ENCODE measurements at regions not wholly inside any gene's neighbourhood (a gene's known extent, or its start where the extent isn't known, plus 50 kb on each side); places are given as distances from the start of the nearest gene placed in this dataset.

DNA sequence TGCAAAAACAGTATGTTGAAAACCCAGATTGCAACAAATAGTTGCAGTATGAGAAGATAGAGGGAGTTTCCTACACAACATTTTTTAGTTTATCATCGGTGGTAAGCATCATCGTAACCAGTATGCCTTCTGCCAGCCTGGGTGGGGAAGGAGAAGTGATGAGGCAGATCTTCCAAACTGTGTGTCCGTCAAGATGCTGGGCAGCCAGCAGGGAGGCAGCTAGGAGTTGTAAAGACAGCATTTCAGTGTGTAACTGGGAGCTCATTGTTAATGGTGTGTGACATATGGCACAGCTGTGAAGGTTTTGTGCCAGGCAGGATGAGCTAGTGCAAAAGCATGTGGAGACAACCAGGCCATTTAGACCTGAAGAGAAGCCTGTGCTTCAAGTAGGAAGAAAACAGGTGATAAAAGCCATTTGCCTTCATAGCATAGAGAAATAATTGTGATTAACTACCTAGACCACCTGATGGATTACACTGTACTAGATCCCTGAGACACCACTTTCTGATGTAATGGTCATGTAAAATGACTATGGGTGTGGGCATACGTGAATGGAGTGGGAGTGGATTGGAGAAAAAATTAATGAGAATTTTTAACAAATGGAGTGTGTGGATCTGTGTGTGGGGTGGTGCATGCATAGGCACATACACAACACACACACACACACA lies 347.0 kb upstream of the ADAMTSL1 start:
- Histone ChIP-seq H2AFZ (ENCODE audit: low read depth, low read length, poor library complexity, severe bottlenecking) (no peak overlapping the region), H3K4me1 (ENCODE audit: control insufficient read depth in 1 of 2, insufficient read depth in 2 of 2, low read length in 2 of 2) (no peaks in the 10 kb centered on the region), H3K36me3 (ENCODE audit: control insufficient read depth in 1 of 2, insufficient read depth in 2 of 2, low read length in 2 of 2) (no peaks in the 10 kb centered on the region), H3K27ac (ENCODE audit: low read depth, low read length) (no peak overlapping the region), H3K9me2 (ENCODE audit: insufficient read depth) (no peaks in the 10 kb centered on the region), H4K20me1 (ENCODE audit: insufficient read depth) (no peaks in the 10 kb centered on the region), H3K9ac (ENCODE audit: low read length) (no peak overlapping the region), H3K9me3 (ENCODE audit: control insufficient read depth in 1 of 2, insufficient read depth in 1 of 2, low read depth in 1 of 2, low read length in 2 of 2) (peaks cover 3 to 9% of the 10 kb centered on the region in 2 experiments; a peak in 2 of 4 replicates), H3K27me3 (ENCODE audit: insufficient read depth, low read length) (no peaks in the 10 kb centered on the region), H3K79me2 (ENCODE audit: insufficient read depth, low read length) (no peaks in the 10 kb centered on the region), H3K4me3 (replicated peaks in 1 of 2; ENCODE audit: low read depth in 1 of 2, low read length in 2 of 2) (no peak overlapping the region), H3K4me2 (ENCODE audit: low read length) (no peak overlapping the region)
- ChIA-PET POLR2A (no interaction called here), RAD21 (ENCODE audit: low non-redundant PET in 1 of 2, low total read pairs in 2 of 2, uncharacterized antibody in 2 of 2, unreplicated experiment in 2 of 2) (no interaction called here), CTCF (no interaction called here)
- ATAC-seq = no peak
- DNase-seq (ENCODE audit: low read depth, low spot score) = no peak
- intact Hi-C loops (cut with micrococcal nuclease) = no loop called here
- BruUV-seq (replicated peaks) = no TSS peak
- TF ChIP-seq EZH2 (IDR thresholded peaks at IDR 0.05) = no peak
- no peak for TF ChIP-seq YY1 (IDR thresholded peaks at IDR 0.05; ENCODE audit: extremely low read depth, insufficient replicate concordance, low read depth, low read length)
- TF ChIP-seq, protein P1, sequence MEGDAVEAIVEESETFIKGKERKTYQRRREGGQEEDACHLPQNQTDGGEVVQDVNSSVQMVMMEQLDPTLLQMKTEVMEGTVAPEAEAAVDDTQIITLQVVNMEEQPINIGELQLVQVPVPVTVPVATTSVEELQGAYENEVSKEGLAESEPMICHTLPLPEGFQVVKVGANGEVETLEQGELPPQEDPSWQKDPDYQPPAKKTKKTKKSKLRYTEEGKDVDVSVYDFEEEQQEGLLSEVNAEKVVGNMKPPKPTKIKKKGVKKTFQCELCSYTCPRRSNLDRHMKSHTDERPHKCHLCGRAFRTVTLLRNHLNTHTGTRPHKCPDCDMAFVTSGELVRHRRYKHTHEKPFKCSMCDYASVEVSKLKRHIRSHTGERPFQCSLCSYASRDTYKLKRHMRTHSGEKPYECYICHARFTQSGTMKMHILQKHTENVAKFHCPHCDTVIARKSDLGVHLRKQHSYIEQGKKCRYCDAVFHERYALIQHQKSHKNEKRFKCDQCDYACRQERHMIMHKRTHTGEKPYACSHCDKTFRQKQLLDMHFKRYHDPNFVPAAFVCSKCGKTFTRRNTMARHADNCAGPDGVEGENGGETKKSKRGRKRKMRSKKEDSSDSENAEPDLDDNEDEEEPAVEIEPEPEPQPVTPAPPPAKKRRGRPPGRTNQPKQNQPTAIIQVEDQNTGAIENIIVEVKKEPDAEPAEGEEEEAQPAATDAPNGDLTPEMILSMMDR (IDR thresholded peaks at IDR 0.05 in 2 of 3, conservative IDR thresholded peaks at IDR 0.05 in 1 of 3; ENCODE audit: borderline replicate concordance in 1 of 3, insufficient read depth in 1 of 3, low read depth in 2 of 3, low read length in 2 of 3) = no peak
- no peak for TF ChIP-seq CEBPB (IDR thresholded peaks at IDR 0.05; ENCODE audit: low read depth)
- no peak for TF ChIP-seq ELF1 (IDR thresholded peaks at IDR 0.05; ENCODE audit: borderline replicate concordance, low read depth)
- TF ChIP-seq TCF7L2 (IDR thresholded peaks at IDR 0.05; ENCODE audit: borderline replicate concordance, extremely low read depth, insufficient read depth, insufficient read length) = no peak

DNA sequence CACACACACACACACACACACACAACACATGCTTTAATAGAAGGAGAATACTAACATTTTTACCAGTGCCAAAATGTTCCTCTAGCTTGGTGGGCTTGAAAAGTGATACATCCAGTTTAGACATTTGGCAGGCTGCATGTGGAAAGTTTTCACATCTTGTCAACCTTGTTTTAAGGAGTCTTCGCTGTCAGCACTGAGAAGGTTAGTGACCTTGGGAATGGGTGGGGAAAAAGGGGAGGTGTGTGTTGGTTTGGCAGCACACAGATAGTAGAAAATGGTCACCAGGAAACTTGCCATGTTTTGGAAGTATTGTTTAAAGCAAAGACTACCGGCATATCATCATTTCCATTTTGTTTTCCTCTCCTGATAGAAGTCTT lies 346.5 kb upstream of the ADAMTSL1 start:
- Histone ChIP-seq H3K9me2 (ENCODE audit: insufficient read depth) (no peaks in the 10 kb centered on the region), H2AFZ (ENCODE audit: low read depth, low read length, poor library complexity, severe bottlenecking) (no peak overlapping the region), H3K4me2 (ENCODE audit: low read length) (no peak overlapping the region), H3K9ac (ENCODE audit: low read length) (no peak overlapping the region), H3K4me3 (replicated peaks in 1 of 2; ENCODE audit: low read depth in 1 of 2, low read length in 2 of 2) (no peak overlapping the region), H3K79me2 (ENCODE audit: insufficient read depth, low read length) (no peaks in the 10 kb centered on the region), H3K4me1 (ENCODE audit: control insufficient read depth in 1 of 2, insufficient read depth in 2 of 2, low read length in 2 of 2) (no peaks in the 10 kb centered on the region), H3K36me3 (ENCODE audit: control insufficient read depth in 1 of 2, insufficient read depth in 2 of 2, low read length in 2 of 2) (no peaks in the 10 kb centered on the region), H3K27ac (ENCODE audit: low read depth, low read length) (no peak overlapping the region), H4K20me1 (ENCODE audit: insufficient read depth) (no peaks in the 10 kb centered on the region), H3K27me3 (ENCODE audit: insufficient read depth, low read length) (no peaks in the 10 kb centered on the region), H3K9me3 (ENCODE audit: control insufficient read depth in 1 of 2, insufficient read depth in 1 of 2, low read depth in 1 of 2, low read length in 2 of 2) (peaks cover 3 to 11% of the 10 kb centered on the region in 2 experiments; a peak in 2 of 4 replicates)
- ATAC-seq (no peak), DNase-seq (ENCODE audit: low read depth, low spot score) (no peak)
- ChIA-PET POLR2A (no interaction called here), RAD21 (ENCODE audit: low non-redundant PET in 1 of 2, low total read pairs in 2 of 2, uncharacterized antibody in 2 of 2, unreplicated experiment in 2 of 2) (no interaction called here), CTCF (no interaction called here)
- intact Hi-C loops (cut with micrococcal nuclease) = no loop called here
- no TSS peak for BruUV-seq (replicated peaks)
- TF ChIP-seq POLR2AphosphoS5 (IDR thresholded peaks at IDR 0.05; ENCODE audit: low read depth, low read length) = no peak
